ENCODE measurements at regions not wholly inside any gene's neighbourhood (a gene's known extent, or its start where the extent isn't known, plus 50 kb on each side); places are given as distances from the start of the nearest gene placed in this dataset.

DNA sequence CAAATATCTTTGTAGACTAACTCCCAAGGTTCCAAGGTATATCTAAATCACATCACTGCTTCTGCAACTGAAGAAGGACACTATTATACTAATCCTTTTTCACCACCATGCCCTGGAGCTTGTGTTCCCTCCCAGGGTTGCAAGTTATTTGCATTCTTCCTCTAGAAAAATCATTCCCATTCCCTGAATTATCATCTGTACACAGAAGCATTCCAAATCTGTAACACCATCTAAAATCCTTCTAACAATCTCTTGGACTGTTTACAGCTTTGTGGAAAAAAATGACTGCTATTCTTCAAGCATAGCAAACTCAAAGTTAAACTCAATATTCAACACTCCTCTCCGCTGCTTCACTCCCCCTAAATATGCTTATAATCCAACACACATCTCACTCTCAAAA lies 1570.8 kb upstream of the ADGRL3 start:
- Histone ChIP-seq H3K36me3 (ENCODE audit: insufficient read depth, low read length, poor library complexity, severe bottlenecking) (no peaks in the 10 kb centered on the region), H3K4me1 (ENCODE audit: insufficient read depth, low read length, poor library complexity, severe bottlenecking) (no peaks in the 10 kb centered on the region), H3K4me3 (ENCODE audit: low read depth, low read length, poor library complexity, severe bottlenecking) (no peak overlapping the region), H3K27ac (ENCODE audit: low read depth, low read length, poor library complexity, severe bottlenecking) (no peak overlapping the region), H3K27me3 (replicated peaks; ENCODE audit: insufficient read depth, low read depth, low read length, poor library complexity) (no peaks in the 10 kb centered on the region), H3K9me3 (ENCODE audit: low read depth, low read length, poor library complexity, severe bottlenecking) (no peaks in the 10 kb centered on the region)
- BruUV-seq (replicated peaks): no TSS peak
- DNase-seq (ENCODE audit: low spot score): no peak
- intact Hi-C loops (cut with micrococcal nuclease; ENCODE audit: unreplicated experiment): no loop called here
- ChIA-PET CTCF (no interaction called here), POLR2A (ENCODE audit: low non-redundant PET) (no interaction called here)
- TF ChIP-seq, protein P1, sequence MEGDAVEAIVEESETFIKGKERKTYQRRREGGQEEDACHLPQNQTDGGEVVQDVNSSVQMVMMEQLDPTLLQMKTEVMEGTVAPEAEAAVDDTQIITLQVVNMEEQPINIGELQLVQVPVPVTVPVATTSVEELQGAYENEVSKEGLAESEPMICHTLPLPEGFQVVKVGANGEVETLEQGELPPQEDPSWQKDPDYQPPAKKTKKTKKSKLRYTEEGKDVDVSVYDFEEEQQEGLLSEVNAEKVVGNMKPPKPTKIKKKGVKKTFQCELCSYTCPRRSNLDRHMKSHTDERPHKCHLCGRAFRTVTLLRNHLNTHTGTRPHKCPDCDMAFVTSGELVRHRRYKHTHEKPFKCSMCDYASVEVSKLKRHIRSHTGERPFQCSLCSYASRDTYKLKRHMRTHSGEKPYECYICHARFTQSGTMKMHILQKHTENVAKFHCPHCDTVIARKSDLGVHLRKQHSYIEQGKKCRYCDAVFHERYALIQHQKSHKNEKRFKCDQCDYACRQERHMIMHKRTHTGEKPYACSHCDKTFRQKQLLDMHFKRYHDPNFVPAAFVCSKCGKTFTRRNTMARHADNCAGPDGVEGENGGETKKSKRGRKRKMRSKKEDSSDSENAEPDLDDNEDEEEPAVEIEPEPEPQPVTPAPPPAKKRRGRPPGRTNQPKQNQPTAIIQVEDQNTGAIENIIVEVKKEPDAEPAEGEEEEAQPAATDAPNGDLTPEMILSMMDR (conservative IDR thresholded peaks at IDR 0.05; ENCODE audit: low read depth, low read length): no peak
- no peak for TF ChIP-seq EZH2 (IDR thresholded peaks at IDR 0.05; ENCODE audit: borderline replicate concordance, low read depth, low read length, poor library complexity, severe bottlenecking)

DNA sequence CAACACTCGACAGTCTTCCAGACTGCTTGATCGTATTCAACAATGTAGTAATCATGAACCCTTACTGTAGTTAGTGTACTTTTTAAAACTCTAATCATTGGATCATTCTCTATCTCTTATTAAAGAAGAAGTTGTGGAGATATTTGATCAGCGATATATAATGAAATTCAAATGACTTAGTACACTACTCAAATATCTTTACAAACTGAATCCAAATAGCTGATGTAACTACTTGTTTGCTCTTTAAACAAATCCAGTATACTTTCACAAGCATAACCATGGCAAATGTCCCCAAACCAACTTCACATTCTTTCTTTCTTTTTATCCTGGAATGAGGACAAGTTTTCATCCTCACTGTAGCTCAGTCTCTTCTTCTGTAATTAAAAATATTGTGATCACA lies 1569.9 kb upstream of the ADGRL3 start:
- ChIA-PET POLR2A (ENCODE audit: low non-redundant PET) (no interaction called here), CTCF (no interaction called here)
- no peak for DNase-seq (ENCODE audit: low spot score)
- no TSS peak for BruUV-seq (replicated peaks)
- H3K36me3 ChIP-seq (ENCODE audit: insufficient read depth, low read length, poor library complexity, severe bottlenecking): no peaks in the 10 kb centered on the region
- no peaks in the 10 kb centered on the region for H3K4me1 ChIP-seq (ENCODE audit: insufficient read depth, low read length, poor library complexity, severe bottlenecking)
- H3K4me3 ChIP-seq (ENCODE audit: low read depth, low read length, poor library complexity, severe bottlenecking): no peak overlapping the region
- no peak overlapping the region for H3K27ac ChIP-seq (ENCODE audit: low read depth, low read length, poor library complexity, severe bottlenecking)
- H3K9me3 ChIP-seq (ENCODE audit: low read depth, low read length, poor library complexity, severe bottlenecking): no peaks in the 10 kb centered on the region
- intact Hi-C loops (cut with micrococcal nuclease; ENCODE audit: unreplicated experiment): no loop called here
- TF ChIP-seq EZH2 (IDR thresholded peaks at IDR 0.05; ENCODE audit: borderline replicate concordance, low read depth, low read length, poor library complexity, severe bottlenecking): no peak
- TF ChIP-seq, protein P1 (conservative IDR thresholded peaks at IDR 0.05; ENCODE audit: low read depth, low read length): no peak
- H3K27me3 ChIP-seq (replicated peaks; ENCODE audit: insufficient read depth, low read depth, low read length, poor library complexity): no peaks in the 10 kb centered on the region

DNA sequence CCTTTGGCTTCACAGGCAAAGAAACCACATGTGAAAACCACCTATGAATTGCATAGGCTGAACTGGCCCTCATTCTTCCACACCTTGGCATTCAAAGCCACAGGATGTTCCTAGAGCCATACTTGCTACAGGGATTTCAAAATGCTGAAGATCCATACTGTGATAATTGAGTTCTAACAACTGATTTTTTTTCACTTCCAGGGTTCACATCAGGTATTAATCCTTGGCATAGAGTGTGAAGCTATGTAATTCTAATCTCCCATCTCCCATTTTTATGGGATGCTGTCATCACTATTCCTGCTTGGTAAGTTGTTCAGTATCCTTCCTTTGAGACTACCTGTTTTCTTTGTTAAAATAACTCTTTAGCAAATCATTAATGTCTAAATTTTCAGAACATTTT lies 1569.2 kb upstream of the ADGRL3 start:
- POLR2A ChIA-PET (ENCODE audit: low non-redundant PET): no interaction called here
- intact Hi-C loops (cut with micrococcal nuclease; ENCODE audit: unreplicated experiment): no loop called here
- DNase-seq (ENCODE audit: low spot score): no peak
- Histone ChIP-seq H3K4me3 (ENCODE audit: low read depth, low read length, poor library complexity, severe bottlenecking) (no peak overlapping the region), H3K27ac (ENCODE audit: low read depth, low read length, poor library complexity, severe bottlenecking) (no peak overlapping the region), H3K36me3 (ENCODE audit: insufficient read depth, low read length, poor library complexity, severe bottlenecking) (no peaks in the 10 kb centered on the region), H3K27me3 (replicated peaks; ENCODE audit: insufficient read depth, low read depth, low read length, poor library complexity) (no peaks in the 10 kb centered on the region), H3K4me1 (ENCODE audit: insufficient read depth, low read length, poor library complexity, severe bottlenecking) (no peaks in the 10 kb centered on the region), H3K9me3 (ENCODE audit: low read depth, low read length, poor library complexity, severe bottlenecking) (no peaks in the 10 kb centered on the region)
- CTCF ChIA-PET: no interaction called here
- TF ChIP-seq, protein P1 (conservative IDR thresholded peaks at IDR 0.05; ENCODE audit: low read depth, low read length): no peak
- no peak for TF ChIP-seq EZH2 (IDR thresholded peaks at IDR 0.05; ENCODE audit: borderline replicate concordance, low read depth, low read length, poor library complexity, severe bottlenecking)
- BruUV-seq (replicated peaks): no TSS peak
